Amygdala (tissue), 56 donors: ENCODE measurements at regions not wholly inside any gene's neighbourhood (a gene's known extent, or its start where the extent isn't known, plus 50 kb on each side); places are given as distances from the start of the nearest gene placed in this dataset.
A peak's percentile ranks its signal among the peaks of the same experiment; 100 is the strongest.

Experiments used
- DNase-seq, 56 donors: peaks; one replicate each; lab custom pipeline; 2025; lab: John Stamatoyannopoulos, UW

GRCh38 chr1:57845041-57845440, 421.2 kb upstream of the DAB1 start:
- DNase-seq = peak in 3 of 56 donors; percentile 0 to 29 (median 1)

- DNase-seq = no peak
Measured at GRCh38 chr1:57844382-57844980, 420.6 kb upstream of the DAB1 start.

GRCh38 chr1:57843760-57844159, 419.9 kb upstream of the DAB1 start:
- no peak for DNase-seq

GRCh38 chr1:57839526-57839925, 415.7 kb upstream of the DAB1 start:
- DNase-seq = no peak

GRCh38 chr1:57839067-57839466, 415.2 kb upstream of the DAB1 start:
- no peak for DNase-seq

- DNase-seq = no peak
Measured at GRCh38 chr1:57835620-57836019, 411.8 kb upstream of the DAB1 start.

GRCh38 chr1:57833296-57833695, 409.4 kb upstream of the DAB1 start:
- DNase-seq = no peak

- DNase-seq = no peak
Measured at GRCh38 chr1:57832612-57833011, 408.8 kb upstream of the DAB1 start.

- no peak for DNase-seq
Measured at GRCh38 chr1:57831624-57832023, 407.8 kb upstream of the DAB1 start.

GRCh38 chr1:57826535-57826934, 402.7 kb upstream of the DAB1 start:
- peak in 1 of 56 donors; percentile 2 for DNase-seq

- DNase-seq = no peak
Measured at GRCh38 chr1:57824535-57824934, 400.7 kb upstream of the DAB1 start.

GRCh38 chr1:57820356-57821095, 396.7 kb upstream of the DAB1 start:
- no peak for DNase-seq

- DNase-seq = no peak
Measured at GRCh38 chr1:57819893-57820292, 396.0 kb upstream of the DAB1 start.

- DNase-seq = no peak
Measured at GRCh38 chr1:57803586-57803985, 379.7 kb upstream of the DAB1 start.

GRCh38 chr1:57800376-57800775, 376.5 kb upstream of the DAB1 start:
- no peak for DNase-seq

- DNase-seq = no peak
Measured at GRCh38 chr1:57799490-57800115, 375.7 kb upstream of the DAB1 start.

- no peak for DNase-seq
Measured at GRCh38 chr1:57798543-57798942, 374.7 kb upstream of the DAB1 start.

GRCh38 chr1:57797084-57797483, 373.2 kb upstream of the DAB1 start:
- no peak for DNase-seq

GRCh38 chr1:57796616-57797015, 372.8 kb upstream of the DAB1 start:
- no peak for DNase-seq

GRCh38 chr1:57795886-57796285, 372.0 kb upstream of the DAB1 start:
- DNase-seq = no peak

- no peak for DNase-seq
Measured at GRCh38 chr1:57794078-57794477, 370.2 kb upstream of the DAB1 start.

- no peak for DNase-seq
Measured at GRCh38 chr1:57791497-57791896, 367.6 kb upstream of the DAB1 start.
